ENCODE measurements at regions not wholly inside any gene's neighbourhood (a gene's known extent, or its start where the extent isn't known, plus 50 kb on each side); places are given as distances from the start of the nearest gene placed in this dataset.

GRCh38 chr16:66176731-66177130, 189.8 kb upstream of the CDH5 start:
- TF ChIP-seq, protein P1, sequence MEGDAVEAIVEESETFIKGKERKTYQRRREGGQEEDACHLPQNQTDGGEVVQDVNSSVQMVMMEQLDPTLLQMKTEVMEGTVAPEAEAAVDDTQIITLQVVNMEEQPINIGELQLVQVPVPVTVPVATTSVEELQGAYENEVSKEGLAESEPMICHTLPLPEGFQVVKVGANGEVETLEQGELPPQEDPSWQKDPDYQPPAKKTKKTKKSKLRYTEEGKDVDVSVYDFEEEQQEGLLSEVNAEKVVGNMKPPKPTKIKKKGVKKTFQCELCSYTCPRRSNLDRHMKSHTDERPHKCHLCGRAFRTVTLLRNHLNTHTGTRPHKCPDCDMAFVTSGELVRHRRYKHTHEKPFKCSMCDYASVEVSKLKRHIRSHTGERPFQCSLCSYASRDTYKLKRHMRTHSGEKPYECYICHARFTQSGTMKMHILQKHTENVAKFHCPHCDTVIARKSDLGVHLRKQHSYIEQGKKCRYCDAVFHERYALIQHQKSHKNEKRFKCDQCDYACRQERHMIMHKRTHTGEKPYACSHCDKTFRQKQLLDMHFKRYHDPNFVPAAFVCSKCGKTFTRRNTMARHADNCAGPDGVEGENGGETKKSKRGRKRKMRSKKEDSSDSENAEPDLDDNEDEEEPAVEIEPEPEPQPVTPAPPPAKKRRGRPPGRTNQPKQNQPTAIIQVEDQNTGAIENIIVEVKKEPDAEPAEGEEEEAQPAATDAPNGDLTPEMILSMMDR (IDR thresholded peaks at IDR 0.05) = no peak
- no peak for TF ChIP-seq POLR2A (IDR thresholded peaks at IDR 0.05)
